CD14-positive monocyte (primary cell): ENCODE measurements at regions not wholly inside any gene's neighbourhood (a gene's known extent, or its start where the extent isn't known, plus 50 kb on each side); places are given as distances from the start of the nearest gene placed in this dataset.

Source experiments
- DNase-seq, 3 donors: peaks; one replicate each; pipeline ENCODE4 v3.0.0-alpha.2; 2011 to 2022
- H2AFZ ChIP-seq: 2 replicates; pipeline ENCODE4 v1.6.0; 2012; ENCODE audit warnings: mild to moderate bottlenecking, low read depth, low read length, inconsistent platforms; ENCODE audit not compliant: insufficient read depth, poor library complexity, severe bottlenecking
- H3K27ac ChIP-seq, 2 donors: 1 replicate in 1 of 2; 2 replicates in 1 of 2; pipeline ENCODE4 v1.5.1; 2012 to 2013; ENCODE audit warnings: low read length in 2 of 2, control low read depth in 1 of 2, inconsistent platforms in 1 of 2, low read depth in 1 of 2, mild to moderate bottlenecking in 1 of 2
- H3K27me3 ChIP-seq, 2 donors: one replicate each; pipeline versions ENCODE4 v1.6.0 to v1.6.1; 2011 to 2013; ENCODE audit warnings: low read length in 2 of 2; ENCODE audit not compliant: control insufficient read depth in 2 of 2, insufficient read depth in 2 of 2
- H3K36me3 ChIP-seq, 2 donors: replicated peaks in 1 of 2; 1 replicate in 1 of 2; 2 replicates in 1 of 2; pipeline versions ENCODE4 v1.5.1 to v1.6.1; 2012 to 2013; ENCODE audit warnings: low read length in 2 of 2, control low read depth in 1 of 2, inconsistent platforms in 1 of 2, mild to moderate bottlenecking in 1 of 2; ENCODE audit not compliant: insufficient read depth in 2 of 2, control insufficient read depth in 1 of 2
- H3K4me1 ChIP-seq, 2 donors: 1 replicate in 1 of 2; 2 replicates in 1 of 2; pipeline versions ENCODE4 v1.5.1 to v1.6.1; 2012 to 2013; ENCODE audit warnings: low read length in 2 of 2, control low read depth in 1 of 2, inconsistent platforms in 1 of 2, mild to moderate bottlenecking in 1 of 2, moderate library complexity in 1 of 2; ENCODE audit not compliant: insufficient read depth in 2 of 2, control insufficient read depth in 1 of 2
- H3K4me2 ChIP-seq: replicated peaks from 2 replicates; pipeline ENCODE3; 2012; ENCODE audit warnings: low read length, moderate library complexity, mild to moderate bottlenecking; ENCODE audit not compliant: poor library complexity, severe bottlenecking; ENCODE audit errors: extremely low read depth
- H3K4me3 ChIP-seq, 3 experiments: fragments of 200-600 bp in 1 of 3; sonication (generic) in 1 of 3; replicated peaks in 1 of 3; 1 replicate in 2 of 3; 2 replicates in 1 of 3; pipeline ENCODE4 v1.5.1; 2011 to 2013; ENCODE audit warnings: low read length in 3 of 3, mild to moderate bottlenecking in 3 of 3, control low read depth in 2 of 3, low read depth in 2 of 3, inconsistent platforms in 1 of 3, moderate library complexity in 1 of 3
- H3K79me2 ChIP-seq: 2 replicates; pipeline ENCODE4 v1.6.0; 2012; ENCODE audit warnings: mild to moderate bottlenecking, control low read depth, inconsistent platforms, low read length, moderate library complexity; ENCODE audit not compliant: insufficient read depth
- H3K9ac ChIP-seq: 2 replicates; pipeline ENCODE4 v1.6.0; 2017; ENCODE audit warnings: low read length, mild to moderate bottlenecking; ENCODE audit not compliant: insufficient read depth, poor library complexity, severe bottlenecking
- H3K9me3 ChIP-seq, 2 donors: replicated peaks in 1 of 2; 1 replicate in 1 of 2; 2 replicates in 1 of 2; pipeline versions ENCODE4 v1.5.1 to v1.6.1; 2012 to 2013; ENCODE audit warnings: low read length in 2 of 2, control low read depth in 1 of 2; ENCODE audit not compliant: control insufficient read depth in 1 of 2, insufficient read depth in 1 of 2
- H4K20me1 ChIP-seq: 2 replicates; pipeline ENCODE4 v1.6.0; 2012; ENCODE audit warnings: mild to moderate bottlenecking, low read length, control low read depth, moderate library complexity; ENCODE audit not compliant: insufficient read depth
- H3K27ac Mint-ChIP-seq, 7 donors: one replicate each; pipeline ENCODE4 v1.8.0; 2020; ENCODE audit warnings: mild to moderate bottlenecking in 7 of 7, mixed read lengths in 7 of 7, moderate library complexity in 6 of 7, inconsistent platforms in 2 of 7
- H3K27me3 Mint-ChIP-seq, 3 donors: one replicate each; pipeline ENCODE4 v1.8.0; 2021 to 2022; ENCODE audit warnings: low read depth in 3 of 3, mild to moderate bottlenecking in 3 of 3, mixed read lengths in 3 of 3, moderate library complexity in 3 of 3, inconsistent platforms in 1 of 3
- H3K36me3 Mint-ChIP-seq, 2 donors: one replicate each; pipeline ENCODE4 v1.8.0; 2020; ENCODE audit warnings: mixed read lengths in 2 of 2, inconsistent platforms in 1 of 2, mild to moderate bottlenecking in 1 of 2
- H3K4me1 Mint-ChIP-seq: one replicate; pipeline ENCODE4 v1.8.0; 2020; ENCODE audit warnings: mild to moderate bottlenecking, mixed read lengths
- H3K4me3 Mint-ChIP-seq, 2 donors: one replicate each; pipeline ENCODE4 v1.8.0; 2020; ENCODE audit warnings: mild to moderate bottlenecking in 2 of 2, mixed read lengths in 2 of 2, moderate library complexity in 1 of 2
- H3K9me3 Mint-ChIP-seq, 7 donors: one replicate each; pipeline ENCODE4 v1.8.0; 2020 to 2022; ENCODE audit warnings: mixed read lengths in 7 of 7, mild to moderate bottlenecking in 6 of 7, moderate library complexity in 6 of 7, inconsistent platforms in 2 of 7
- CTCF ChIP-seq: fragments of 200-600 bp; IDR thresholded peaks from one replicate; pipeline ENCODE4 v1.8.0; 2022; ENCODE audit warnings: antibody characterized with exemption, mild to moderate bottlenecking
- WGBS: methylation state at CpG from one replicate; pipeline ENCODE4 v1.1.5; 2013; ENCODE audit warnings: missing lambda C conversion rate; ENCODE audit not compliant: insufficient coverage; 5-methylcytosine and 5-hydroxymethylcytosine counted together
- intact Hi-C, 2 donors: fragments of 100-400 bp; cut with micrococcal nuclease; formaldehyde crosslinking; loops; one replicate each; pipeline versions ENCODE4 v1.15.0 to v1.15.1; 2023

GRCh38 chr20:17883592-17884306 lies 84.8 kb downstream of the SNX5 start:
- H3K9me3 ChIP-seq, result no peaks in the 10 kb centered on the region
- 91% methylated on average over 6 of the region's 8 CpGs for WGBS
- Mint-ChIP-seq H3K4me1 (peaks cover 16% of the 10 kb centered on the region), H3K4me3 (no peak overlapping the region), H3K27ac (peak overlapping the region in 1 of 7 donors; percentile 24), H3K9me3 (no peaks in the 10 kb centered on the region), H3K36me3 (no peaks in the 10 kb centered on the region), H3K27me3 (peaks cover 4 to 13% (median 4%) of the 10 kb centered on the region in 3 donors)
- H3K9ac ChIP-seq, result no peak overlapping the region
- no peak overlapping the region for H3K4me3 ChIP-seq
- H3K79me2 ChIP-seq, result no peaks in the 10 kb centered on the region
- no peaks in the 10 kb centered on the region for H3K27me3 ChIP-seq
- no peaks in the 10 kb centered on the region for H4K20me1 ChIP-seq
- DNase-seq, result no peak
- no peak overlapping the region for H3K4me2 ChIP-seq
- peaks cover 8% of the 10 kb centered on the region in 2 donors for H3K4me1 ChIP-seq
- H2AFZ ChIP-seq, result no peak overlapping the region
- intact Hi-C loops, result no loop called here
- no peaks in the 10 kb centered on the region for H3K36me3 ChIP-seq
- no peak for TF ChIP-seq CTCF
- no peak overlapping the region for H3K27ac ChIP-seq

GRCh38 chr20:17882834-17883591 lies 85.6 kb downstream of the SNX5 start:
- H4K20me1 ChIP-seq, result no peaks in the 10 kb centered on the region
- TF ChIP-seq CTCF, result no peak
- Mint-ChIP-seq H3K9me3 (no peaks in the 10 kb centered on the region), H3K4me3 (no peak overlapping the region), H3K36me3 (no peaks in the 10 kb centered on the region), H3K4me1 (peaks cover 18% of the 10 kb centered on the region), H3K27me3 (peaks cover 6 to 12% (median 8%) of the 10 kb centered on the region in 3 donors), H3K27ac (peak overlapping the region in 2 of 7 donors; percentile 24 to 68)
- no peak overlapping the region for H3K4me2 ChIP-seq
- H3K27me3 ChIP-seq, result no peaks in the 10 kb centered on the region
- no peak overlapping the region for H3K9ac ChIP-seq
- H2AFZ ChIP-seq, result no peak overlapping the region
- DNase-seq, result no peak
- H3K9me3 ChIP-seq, result no peaks in the 10 kb centered on the region
- H3K4me1 ChIP-seq, result peaks cover 8% of the 10 kb centered on the region in 2 donors
- H3K36me3 ChIP-seq, result no peaks in the 10 kb centered on the region
- no peak overlapping the region for H3K4me3 ChIP-seq
- H3K79me2 ChIP-seq, result no peaks in the 10 kb centered on the region
- H3K27ac ChIP-seq, result no peak overlapping the region
- intact Hi-C loops, result no loop called here
- whole genome bisulfite sequencing, result 87% methylated on average over 10 of the region's 10 CpGs
